ENCODE measurements at regions not wholly inside any gene's neighbourhood (a gene's known extent, or its start where the extent isn't known, plus 50 kb on each side); places are given as distances from the start of the nearest gene placed in this dataset.

GRCh38 chr3:105315815-105316214, 50.9 kb upstream of the ALCAM start:
- ChIA-PET POLR2A (ENCODE audit: partially characterized antibody) (no interaction called here), CTCF (ENCODE audit: partially characterized antibody) (no interaction called here)
- H2BK120ac ChIP-seq (replicated peaks; ENCODE audit: low read depth, low read length), result no peak overlapping the region
- H3K14ac ChIP-seq (ENCODE audit: insufficient read length), result no peak overlapping the region
- no peaks in the 10 kb centered on the region for H4K20me1 ChIP-seq (replicated peaks in 1 of 2; ENCODE audit: control insufficient read depth in 1 of 2, insufficient read depth in 2 of 2, low read length in 2 of 2)
- H3K79me1 ChIP-seq (ENCODE audit: low read depth, low read length), result no peaks in the 10 kb centered on the region
- H2BK15ac ChIP-seq (ENCODE audit: low read length), result no peak overlapping the region
- DNase-seq (ENCODE audit: low read depth in 1 of 2, low spot score in 2 of 2) (no peak), FAIRE-seq (no peak)
- no peak overlapping the region for H4K91ac ChIP-seq (replicated peaks; ENCODE audit: insufficient read length, low read length)
- H2BK20ac ChIP-seq (ENCODE audit: low read length), result no peak overlapping the region
- no peak overlapping the region for H3K4me3 ChIP-seq (ENCODE audit: extremely low read depth in 1 of 4, insufficient read depth in 2 of 4, low read depth in 3 of 4, low read length in 4 of 4)
- no peak overlapping the region for H2BK12ac ChIP-seq (ENCODE audit: low read depth, low read length)
- no peaks in the 10 kb centered on the region for H3K9me3 ChIP-seq (ENCODE audit: insufficient read depth in 2 of 2, low read depth in 1 of 2, low read length in 1 of 2)
- H3K79me2 ChIP-seq (ENCODE audit: control insufficient read depth in 1 of 2, insufficient read depth in 2 of 2, low read length in 2 of 2), result no peaks in the 10 kb centered on the region
- no peaks in the 10 kb centered on the region for H3K27me3 ChIP-seq (replicated peaks in 1 of 4; ENCODE audit: control insufficient read depth in 3 of 4, extremely low read depth in 1 of 4, insufficient read depth in 3 of 4, low read length in 3 of 4)
- H4K5ac ChIP-seq (ENCODE audit: insufficient read length, low read depth, low read length), result no peak overlapping the region
- no peak overlapping the region for H3K23ac ChIP-seq (ENCODE audit: insufficient read length)
- H4K8ac ChIP-seq (ENCODE audit: extremely low read depth, insufficient read depth, low read length), result no peak overlapping the region
- no peaks in the 10 kb centered on the region for H3K23me2 ChIP-seq (ENCODE audit: low read depth, low read length)
- no peak overlapping the region for H3K18ac ChIP-seq (ENCODE audit: extremely low read depth, low read length)
- H3K56ac ChIP-seq (replicated peaks; ENCODE audit: insufficient read length, low read depth, low read length), result no peak overlapping the region
- H3K4ac ChIP-seq (replicated peaks; ENCODE audit: insufficient read length, low read depth, low read length), result no peak overlapping the region
- no peak overlapping the region for H2BK5ac ChIP-seq (ENCODE audit: low read depth, low read length)
- H3K4me1 ChIP-seq (replicated peaks in 1 of 4; ENCODE audit: control insufficient read depth in 3 of 4, insufficient read depth in 4 of 4, low read length in 3 of 4), result no peaks in the 10 kb centered on the region
- no peak overlapping the region for H2AFZ ChIP-seq (ENCODE audit: low read length)
- no peaks in the 10 kb centered on the region for H3K36me3 ChIP-seq (ENCODE audit: control insufficient read depth in 2 of 4, insufficient read depth in 4 of 4, low read length in 3 of 4)
- H3K27ac ChIP-seq (ENCODE audit: low read depth, low read length), result no peak overlapping the region
- no peak overlapping the region for H3K9ac ChIP-seq (replicated peaks in 1 of 4; ENCODE audit: extremely low read depth in 1 of 4, low read depth in 3 of 4, low read length in 3 of 4)
- no peak overlapping the region for H2AK5ac ChIP-seq (ENCODE audit: low read depth, low read length)
- H3K4me2 ChIP-seq (ENCODE audit: insufficient read depth in 1 of 2, low read depth in 2 of 2, low read length in 2 of 2), result no peak overlapping the region
- 80% methylated on average over 3 of the region's 3 CpGs; no CpG with 5 or more reads in 1 of the 2 experiments for WGBS, 2 experiments (ENCODE audit: extremely low coverage in 1 of 2, insufficient coverage in 1 of 2, insufficient read length in 1 of 2, insufficient replicate concordance in 2 of 2, low coverage in 1 of 2, low lambda C conversion rate in 2 of 2, missing lambda C conversion rate in 1 of 2)
- no peak for TF ChIP-seq SAP30 (IDR thresholded peaks at IDR 0.05; ENCODE audit: insufficient read depth, insufficient replicate concordance, low read length)
- no peak for TF ChIP-seq E2F6 (IDR thresholded peaks at IDR 0.05)
- TF ChIP-seq SRF (IDR thresholded peaks at IDR 0.05; ENCODE audit: low read depth, low read length), result no peak
- no peak for TF ChIP-seq CEBPB (IDR thresholded peaks at IDR 0.05; ENCODE audit: low read depth, low read length)
- TF ChIP-seq HDAC2 (IDR thresholded peaks at IDR 0.05; ENCODE audit: borderline replicate concordance in 1 of 2, low read depth in 2 of 2, low read length in 2 of 2), result no peak
- TF ChIP-seq CHD2 (IDR thresholded peaks at IDR 0.05; ENCODE audit: low read length), result no peak
